ENCODE measurements at regions not wholly inside any gene's neighbourhood (a gene's known extent, or its start where the extent isn't known, plus 50 kb on each side); places are given as distances from the start of the nearest gene placed in this dataset.
A peak's percentile ranks its signal among the peaks of the same experiment; 100 is the strongest.

- POLR2A ChIA-PET (ENCODE audit: low non-redundant PET): no interaction called here
- Histone ChIP-seq H3K4me3 (ENCODE audit: low read depth, low read length, poor library complexity, severe bottlenecking) (no peak overlapping the region), H3K36me3 (ENCODE audit: insufficient read depth, low read length, poor library complexity, severe bottlenecking) (no peaks in the 10 kb centered on the region), H3K27ac (ENCODE audit: low read depth, low read length, poor library complexity, severe bottlenecking) (no peak overlapping the region), H3K9me3 (ENCODE audit: low read depth, low read length, poor library complexity, severe bottlenecking) (no peaks in the 10 kb centered on the region), H3K4me1 (ENCODE audit: insufficient read depth, low read length, poor library complexity, severe bottlenecking) (peaks cover 3% of the 10 kb centered on the region), H3K27me3 (replicated peaks; ENCODE audit: insufficient read depth, low read depth, low read length, poor library complexity) (no peaks in the 10 kb centered on the region)
- intact Hi-C loops (cut with micrococcal nuclease; ENCODE audit: unreplicated experiment): no loop called here
- TF ChIP-seq CTCF (conservative IDR thresholded peaks at IDR 0.05; ENCODE audit: low read depth, low read length): peak; percentile 46
- TF ChIP-seq EZH2 (IDR thresholded peaks at IDR 0.05; ENCODE audit: borderline replicate concordance, low read depth, low read length, poor library complexity, severe bottlenecking): no peak
- CTCF ChIA-PET: interaction anchor here (1.1 kb wide), 1 partner anchor 445 kb away, joined by 3 read pairs; no protein-coding TSS in a partner anchor
- DNase-seq (ENCODE audit: low spot score): peak; percentile 27
- BruUV-seq (replicated peaks): no TSS peak
Observed at GRCh38 chr5:71836084-71836483, 117.0 kb downstream of the CARTPT start.

- ChIA-PET POLR2A (ENCODE audit: low non-redundant PET) (no interaction called here), CTCF (interaction anchor here (1.1 kb wide), 1 partner anchor 444 kb away, joined by 3 read pairs; no protein-coding TSS in a partner anchor)
- DNase-seq (ENCODE audit: low spot score): no peak
- H3K9me3 ChIP-seq (ENCODE audit: low read depth, low read length, poor library complexity, severe bottlenecking): no peaks in the 10 kb centered on the region
- H3K27me3 ChIP-seq (replicated peaks; ENCODE audit: insufficient read depth, low read depth, low read length, poor library complexity): no peaks in the 10 kb centered on the region
- no TSS peak for BruUV-seq (replicated peaks)
- H3K4me1 ChIP-seq (ENCODE audit: insufficient read depth, low read length, poor library complexity, severe bottlenecking): no peaks in the 10 kb centered on the region
- no peak overlapping the region for H3K4me3 ChIP-seq (ENCODE audit: low read depth, low read length, poor library complexity, severe bottlenecking)
- no peak overlapping the region for H3K27ac ChIP-seq (ENCODE audit: low read depth, low read length, poor library complexity, severe bottlenecking)
- intact Hi-C loops (cut with micrococcal nuclease; ENCODE audit: unreplicated experiment): no loop called here
- TF ChIP-seq CTCF (conservative IDR thresholded peaks at IDR 0.05; ENCODE audit: low read depth, low read length) (no peak), EZH2 (IDR thresholded peaks at IDR 0.05; ENCODE audit: borderline replicate concordance, low read depth, low read length, poor library complexity, severe bottlenecking) (no peak)
- no peaks in the 10 kb centered on the region for H3K36me3 ChIP-seq (ENCODE audit: insufficient read depth, low read length, poor library complexity, severe bottlenecking)
Observed at GRCh38 chr5:71836559-71837112, 117.6 kb downstream of the CARTPT start.

- TF ChIP-seq EZH2 (IDR thresholded peaks at IDR 0.05; ENCODE audit: borderline replicate concordance, low read depth, low read length, poor library complexity, severe bottlenecking) (no peak), CTCF (conservative IDR thresholded peaks at IDR 0.05; ENCODE audit: low read depth, low read length) (no peak)
- CTCF ChIA-PET: no interaction called here
- H3K36me3 ChIP-seq (ENCODE audit: insufficient read depth, low read length, poor library complexity, severe bottlenecking): no peaks in the 10 kb centered on the region
- POLR2A ChIA-PET (ENCODE audit: low non-redundant PET): no interaction called here
- H3K27ac ChIP-seq (ENCODE audit: low read depth, low read length, poor library complexity, severe bottlenecking): no peak overlapping the region
- no peak for DNase-seq (ENCODE audit: low spot score)
- H3K9me3 ChIP-seq (ENCODE audit: low read depth, low read length, poor library complexity, severe bottlenecking): no peaks in the 10 kb centered on the region
- no peak overlapping the region for H3K4me3 ChIP-seq (ENCODE audit: low read depth, low read length, poor library complexity, severe bottlenecking)
- H3K4me1 ChIP-seq (ENCODE audit: insufficient read depth, low read length, poor library complexity, severe bottlenecking): no peaks in the 10 kb centered on the region
- no peaks in the 10 kb centered on the region for H3K27me3 ChIP-seq (replicated peaks; ENCODE audit: insufficient read depth, low read depth, low read length, poor library complexity)
- BruUV-seq (replicated peaks): no TSS peak
- intact Hi-C loops (cut with micrococcal nuclease; ENCODE audit: unreplicated experiment): no loop called here
Observed at GRCh38 chr5:71838286-71838685, 119.2 kb downstream of the CARTPT start.
